Psoas muscle (tissue), 7 donors: ENCODE measurements at regions not wholly inside any gene's neighbourhood (a gene's known extent, or its start where the extent isn't known, plus 50 kb on each side); places are given as distances from the start of the nearest gene placed in this dataset.

Experiments
- ATAC-seq, 4 donors: fragments of 200-7000 bp; cut with Tn5 transposase; one replicate each; pipeline ENCODE4 v1.9.1; 2020; ENCODE audit warnings: moderate library complexity in 3 of 4, mild to moderate bottlenecking in 2 of 4
- DNase-seq, 2 donors: peaks; one replicate each; pipeline ENCODE4 v3.0.0-alpha.2; 2020
- H3K27ac ChIP-seq: fragments of 200-600 bp; one replicate; pipeline ENCODE4 v1.8.0; 2022
- H3K27me3 ChIP-seq, 3 donors: fragments of 200-600 bp in 1 of 3; one replicate each; pipeline versions ENCODE4 v1.6.1 to v1.8.0; 2013 to 2022; ENCODE audit warnings: low read length in 2 of 3, mild to moderate bottlenecking in 2 of 3, moderate library complexity in 1 of 3; ENCODE audit not compliant: insufficient read depth in 3 of 3
- H3K36me3 ChIP-seq, 2 donors: fragments of 200-600 bp in 1 of 2; one replicate each; pipeline versions ENCODE4 v1.6.1 to v1.8.0; 2013 to 2022; ENCODE audit warnings: low read depth in 1 of 2, mild to moderate bottlenecking in 1 of 2, moderate library complexity in 1 of 2; ENCODE audit not compliant: insufficient read depth in 1 of 2
- H3K4me1 ChIP-seq: fragments of 200-600 bp; one replicate; pipeline ENCODE4 v1.8.0; 2022
- H3K4me3 ChIP-seq: fragments of 200-600 bp; one replicate; pipeline ENCODE4 v1.8.0; 2022; ENCODE audit warnings: mild to moderate bottlenecking
- H3K9me3 ChIP-seq: fragments of 200-600 bp; one replicate; pipeline ENCODE4 v1.8.0; 2022
- CTCF ChIP-seq: fragments of 200-600 bp; IDR thresholded peaks from one replicate; pipeline ENCODE4 v1.8.0; 2022; ENCODE audit warnings: antibody characterized with exemption
- WGBS, 3 donors: extraction: QIAGEN DNeasy Blood & Tissue Kit; methylation state at CpG; one replicate each; pipeline versions ENCODE4 v1.1.6 to v1.1.7; 2013; 5-methylcytosine and 5-hydroxymethylcytosine counted together
- intact Hi-C, 2 donors: fragments of 100-400 bp; cut with DNase I; formaldehyde crosslinking; loops; one replicate each; pipeline versions ENCODE4 v1.11.0 to v1.14.2; 2022
- donor health status: healthy with polysubstance abuse.
- donor health status: DM: no; HTN: no; CAD: no; lungs with moderate emphysema.
- donor health status: Bipolar disorder and iron deficiency.
- donor health status: healthy.
- donor health status: DM: yes; HTN: yes; CAD: no.
- donor health status: DM: no; HTN: no; CAD: no.
- donor health status: DM: yes; HTN: yes; CAD: no.

- H3K36me3 ChIP-seq, result no peaks in the 10 kb centered on the region
- 65 to 75% (median 75%) methylated on average over 2 of the region's 2 CpGs for WGBS, 3 donors
- H3K27ac ChIP-seq, result no peak overlapping the region
- no peaks in the 10 kb centered on the region for H3K27me3 ChIP-seq
- no peak for ATAC-seq
- H3K4me1 ChIP-seq, result no peaks in the 10 kb centered on the region
- no peak for TF ChIP-seq CTCF
- no peak for DNase-seq
- intact Hi-C loops, result no loop called here
- H3K9me3 ChIP-seq, result no peaks in the 10 kb centered on the region
- no peak overlapping the region for H3K4me3 ChIP-seq
Measured at GRCh38 chr12:23352670-23353069, 596.8 kb downstream of the SOX5 start.

- Histone ChIP-seq H3K9me3 (no peaks in the 10 kb centered on the region), H3K4me3 (no peak overlapping the region), H3K27me3 (no peaks in the 10 kb centered on the region), H3K4me1 (no peaks in the 10 kb centered on the region), H3K36me3 (no peaks in the 10 kb centered on the region), H3K27ac (no peak overlapping the region)
- WGBS, 3 donors, result 10 to 12% (median 11%) methylated on average over 1 of the region's 1 CpG
- DNase-seq (no peak), ATAC-seq (no peak)
- no peak for TF ChIP-seq CTCF
- intact Hi-C loops, result no loop called here
Measured at GRCh38 chr12:23354800-23355199, 594.7 kb downstream of the SOX5 start.

GRCh38 chr12:23356440-23356839 lies 593.0 kb downstream of the SOX5 start:
- DNase-seq (no peak), ATAC-seq (no peak)

GRCh38 chr12:23356927-23357708 lies 592.4 kb downstream of the SOX5 start:
- H3K27me3 ChIP-seq, result no peaks in the 10 kb centered on the region
- no peaks in the 10 kb centered on the region for H3K9me3 ChIP-seq
- no peaks in the 10 kb centered on the region for H3K4me1 ChIP-seq
- no peak for TF ChIP-seq CTCF
- ATAC-seq, result no peak
- intact Hi-C loops, result no loop called here
- no peak overlapping the region for H3K27ac ChIP-seq
- H3K36me3 ChIP-seq, result no peaks in the 10 kb centered on the region
- H3K4me3 ChIP-seq, result no peak overlapping the region
- 77 to 80% (median 78%) methylated on average over 9 of the region's 9 CpGs for WGBS, 3 donors
- no peak for DNase-seq

More at GRCh38 chr12:23356440-23356839, 593.0 kb downstream of the SOX5 start:
- Histone ChIP-seq H3K27me3 (no peaks in the 10 kb centered on the region), H3K9me3 (no peaks in the 10 kb centered on the region), H3K4me3 (no peak overlapping the region), H3K27ac (no peak overlapping the region), H3K36me3 (no peaks in the 10 kb centered on the region), H3K4me1 (no peaks in the 10 kb centered on the region)
- WGBS, 3 donors, result 62 to 93% (median 63%) methylated on average over 3 of the region's 3 CpGs
- TF ChIP-seq CTCF, result no peak
- intact Hi-C loops, result no loop called here
